Endothelial cell of umbilical vein (primary cell): ENCODE measurements at regions not wholly inside any gene's neighbourhood (a gene's known extent, or its start where the extent isn't known, plus 50 kb on each side); places are given as distances from the start of the nearest gene placed in this dataset.

ENCODE experiments used
- EZH2 ChIP-seq: IDR thresholded peaks from 2 replicates; pipeline ENCODE4 v1.6.1; 2012; ENCODE audit warnings: borderline replicate concordance, low read depth, mild to moderate bottlenecking, moderate library complexity, low read length, inconsistent platforms; ENCODE audit not compliant: severe bottlenecking
- FOS ChIP-seq: IDR thresholded peaks from 2 replicates; pipeline ENCODE4 v1.6.1; 2011; ENCODE audit warnings: mild to moderate bottlenecking, low read length, moderate library complexity, borderline replicate concordance; ENCODE audit not compliant: insufficient read depth
- JUN ChIP-seq: IDR thresholded peaks from 2 replicates; pipeline ENCODE4 v1.6.1; 2011; ENCODE audit warnings: borderline replicate concordance, low read depth; ENCODE audit not compliant: insufficient read length, insufficient read depth
- MYC ChIP-seq: IDR thresholded peaks from one replicate; pipeline ENCODE4 v1.6.1; 2011; ENCODE audit warnings: mild to moderate bottlenecking, low read depth, low read length
- POLR2A ChIP-seq: IDR thresholded peaks from 2 replicates; pipeline ENCODE4 v1.6.1; 2012; ENCODE audit warnings: low read depth, mild to moderate bottlenecking, control low read depth, low read length
- POLR2AphosphoS5 ChIP-seq: IDR thresholded peaks from 2 replicates; pipeline ENCODE4 v1.6.1; 2012; ENCODE audit warnings: low read depth, mild to moderate bottlenecking, control low read depth, low read length, moderate library complexity; ENCODE audit not compliant: insufficient read depth
- TF ChIP-seq, protein P1 (sequence below), 2 donors: IDR thresholded peaks; 1 replicate in 1 of 2; 2 replicates in 1 of 2; pipeline ENCODE4 v1.5.1; 2011; ENCODE audit warnings: low read length in 2 of 2, mild to moderate bottlenecking in 2 of 2, moderate library complexity in 2 of 2, control low read depth in 1 of 2, inconsistent platforms in 1 of 2, low read depth in 1 of 2; ENCODE audit not compliant: insufficient read depth in 1 of 2; ENCODE audit errors: extremely low read depth in 1 of 2
- TF ChIP-seq, protein P2 (sequence below): IDR thresholded peaks from 2 replicates; pipeline ENCODE4 v1.6.1; 2011; ENCODE audit not compliant: insufficient read depth, insufficient read length

DNA sequence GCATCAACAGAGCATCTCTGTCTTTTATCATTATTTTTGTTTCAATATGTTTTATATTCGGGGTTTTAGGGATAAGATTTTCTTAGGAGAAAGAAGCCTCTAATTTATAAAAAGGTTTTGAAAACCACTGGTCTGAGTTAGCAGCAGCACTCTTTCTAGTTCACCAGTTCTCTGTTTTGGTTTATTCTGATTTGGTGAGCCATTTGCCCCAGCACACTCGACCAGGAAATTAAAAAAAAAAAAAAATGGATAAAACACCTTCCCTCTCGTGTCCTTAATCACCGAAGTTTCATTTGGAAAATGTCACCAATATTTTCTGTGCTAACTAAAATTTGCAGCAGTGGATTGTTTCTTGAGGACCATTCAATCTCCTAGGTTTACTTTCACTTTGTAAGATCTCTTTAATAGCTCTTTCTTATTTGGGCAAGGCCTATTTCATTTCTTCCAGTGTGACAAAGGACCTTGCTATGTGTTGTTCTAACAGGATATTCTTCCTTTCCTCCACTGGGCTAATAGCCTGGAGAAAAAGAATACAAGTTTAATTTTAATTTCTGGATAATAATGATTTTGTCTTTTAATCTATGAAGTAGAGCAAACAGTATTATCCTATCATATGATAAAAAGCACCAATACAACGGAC, 57.8 kb upstream of the ANXA1 start:
- TF ChIP-seq, protein P1, sequence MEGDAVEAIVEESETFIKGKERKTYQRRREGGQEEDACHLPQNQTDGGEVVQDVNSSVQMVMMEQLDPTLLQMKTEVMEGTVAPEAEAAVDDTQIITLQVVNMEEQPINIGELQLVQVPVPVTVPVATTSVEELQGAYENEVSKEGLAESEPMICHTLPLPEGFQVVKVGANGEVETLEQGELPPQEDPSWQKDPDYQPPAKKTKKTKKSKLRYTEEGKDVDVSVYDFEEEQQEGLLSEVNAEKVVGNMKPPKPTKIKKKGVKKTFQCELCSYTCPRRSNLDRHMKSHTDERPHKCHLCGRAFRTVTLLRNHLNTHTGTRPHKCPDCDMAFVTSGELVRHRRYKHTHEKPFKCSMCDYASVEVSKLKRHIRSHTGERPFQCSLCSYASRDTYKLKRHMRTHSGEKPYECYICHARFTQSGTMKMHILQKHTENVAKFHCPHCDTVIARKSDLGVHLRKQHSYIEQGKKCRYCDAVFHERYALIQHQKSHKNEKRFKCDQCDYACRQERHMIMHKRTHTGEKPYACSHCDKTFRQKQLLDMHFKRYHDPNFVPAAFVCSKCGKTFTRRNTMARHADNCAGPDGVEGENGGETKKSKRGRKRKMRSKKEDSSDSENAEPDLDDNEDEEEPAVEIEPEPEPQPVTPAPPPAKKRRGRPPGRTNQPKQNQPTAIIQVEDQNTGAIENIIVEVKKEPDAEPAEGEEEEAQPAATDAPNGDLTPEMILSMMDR (IDR thresholded peaks at IDR 0.05; ENCODE audit: extremely low read depth in 1 of 2, insufficient read depth in 1 of 2, low read depth in 1 of 2, low read length in 2 of 2): no peak
- TF ChIP-seq POLR2A (no peak), FOS (no peak), EZH2 (no peak), POLR2AphosphoS5 (no peak), JUN (no peak), MYC (no peak)
- TF ChIP-seq, protein P2, sequence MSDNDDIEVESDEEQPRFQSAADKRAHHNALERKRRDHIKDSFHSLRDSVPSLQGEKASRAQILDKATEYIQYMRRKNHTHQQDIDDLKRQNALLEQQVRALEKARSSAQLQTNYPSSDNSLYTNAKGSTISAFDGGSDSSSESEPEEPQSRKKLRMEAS: no peak
